ENCODE measurements at regions not wholly inside any gene's neighbourhood (a gene's known extent, or its start where the extent isn't known, plus 50 kb on each side); places are given as distances from the start of the nearest gene placed in this dataset.

GRCh38 chr13:103140001-103140671 is 73.9 kb upstream of the SLC10A2 start:
- in situ Hi-C loops (cut with MboI; ENCODE audit: low sequenced_read_pairs): no loop called here

- in situ Hi-C loops (cut with MboI; ENCODE audit: low sequenced_read_pairs): no loop called here
Measured at GRCh38 chr13:103134271-103134670, 68.1 kb upstream of the SLC10A2 start.

DNA sequence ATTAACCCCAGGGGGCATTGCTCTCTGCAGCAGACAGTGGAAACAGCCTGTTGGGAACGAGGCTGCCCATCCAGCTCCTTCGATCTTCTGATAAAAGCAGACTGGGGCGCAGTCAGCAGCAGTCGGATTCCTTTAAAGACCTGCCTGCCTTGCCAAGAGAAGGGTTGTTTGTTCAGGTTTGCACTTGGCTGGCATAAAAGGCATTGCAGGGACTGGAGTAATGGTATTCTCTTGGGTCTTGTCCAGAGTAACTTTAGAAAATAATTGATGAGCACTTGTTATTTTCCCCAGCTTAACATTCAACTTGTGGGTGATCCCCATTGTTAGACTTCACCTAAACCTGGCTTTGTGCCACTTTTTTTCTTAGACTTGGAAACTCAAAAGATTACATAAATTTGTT is 67.3 kb upstream of the SLC10A2 start:
- in situ Hi-C loops (cut with MboI; ENCODE audit: low sequenced_read_pairs): no loop called here

GRCh38 chr13:103130681-103131210 is 64.5 kb upstream of the SLC10A2 start:
- in situ Hi-C loops (cut with MboI; ENCODE audit: low sequenced_read_pairs): no loop called here

DNA sequence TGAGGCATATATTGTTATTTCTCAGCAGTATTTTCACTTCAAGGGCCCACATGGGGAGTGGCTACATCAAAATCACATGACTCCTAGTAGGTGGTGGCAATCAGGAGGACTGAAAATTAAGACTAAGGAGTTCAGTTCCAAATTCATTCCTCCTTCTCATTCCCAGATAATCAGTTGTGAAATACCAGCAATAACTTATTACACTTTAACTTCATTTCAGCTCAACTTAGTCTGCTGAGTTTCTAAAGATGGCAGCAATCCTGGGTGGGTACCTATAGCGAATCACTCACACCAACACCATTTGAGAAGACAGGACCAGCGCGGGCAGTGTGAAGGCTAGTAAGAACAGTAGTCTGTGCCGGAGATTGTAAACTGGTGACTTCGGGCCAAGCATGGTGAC is 63.9 kb upstream of the SLC10A2 start:
- in situ Hi-C loops (cut with MboI; ENCODE audit: low sequenced_read_pairs): no loop called here

All from HL-60/S4 (cell line).